ENCODE measurements at regions not wholly inside any gene's neighbourhood (a gene's known extent, or its start where the extent isn't known, plus 50 kb on each side); places are given as distances from the start of the nearest gene placed in this dataset.
A peak's percentile ranks its signal among the peaks of the same experiment; 100 is the strongest.

DNA sequence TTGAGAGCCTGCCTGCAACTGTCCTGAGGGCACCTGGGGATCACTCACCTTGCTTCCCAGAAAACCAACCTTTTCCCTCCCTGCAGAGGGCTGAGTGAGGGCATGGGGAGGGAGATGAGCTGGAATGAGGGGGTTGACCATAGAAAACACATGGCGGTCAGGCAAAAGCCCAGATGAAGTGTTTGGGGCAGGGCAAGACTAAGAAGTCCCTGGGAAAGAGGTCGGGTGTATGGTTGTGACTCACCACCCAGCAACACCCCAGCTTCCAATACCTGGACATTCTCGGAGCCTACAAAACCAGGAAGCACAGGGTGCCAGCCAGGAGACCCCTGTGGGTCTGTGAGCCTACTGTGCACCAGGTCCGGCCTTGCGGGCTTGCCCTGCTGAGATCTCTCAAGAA, 95.3 kb upstream of the ATP2B2 start:
- no peak overlapping the region for H2BK5ac ChIP-seq (ENCODE audit: low read length)
- WGBS, 2 donors (ENCODE audit: extremely low coverage in 2 of 2, insufficient read length in 2 of 2, insufficient replicate concordance in 1 of 2): no CpG with 5 or more reads among the region's 5 CpGs
- H4K91ac ChIP-seq (ENCODE audit: low read depth, low read length, poor library complexity): no peak overlapping the region
- DNase-seq (ENCODE audit: low spot score): no peak
- H3K9me3 ChIP-seq (replicated peaks in 1 of 2; ENCODE audit: control insufficient read depth in 2 of 2, insufficient read depth in 1 of 2, low read depth in 1 of 2, low read length in 2 of 2): peaks cover 0 to 2% of the 10 kb centered on the region in 2 donors
- no peak overlapping the region for H4K8ac ChIP-seq (ENCODE audit: low read depth, low read length)
- H3K9ac ChIP-seq (ENCODE audit: low read depth, low read length, poor library complexity): no peak overlapping the region
- H2BK120ac ChIP-seq (ENCODE audit: low read depth, low read length): no peak overlapping the region
- H3K23ac ChIP-seq (ENCODE audit: low read depth, low read length, poor library complexity): no peak overlapping the region
- peaks cover 0 to 8% of the 10 kb centered on the region in 2 donors for H3K4me1 ChIP-seq (ENCODE audit: control insufficient read depth in 2 of 2, insufficient read depth in 1 of 2, low read depth in 1 of 2, low read length in 2 of 2)
- no peak overlapping the region for H3K18ac ChIP-seq (ENCODE audit: low read length)
- no peak overlapping the region for H2AK5ac ChIP-seq (ENCODE audit: low read depth, low read length)
- no peak overlapping the region for H2BK15ac ChIP-seq (ENCODE audit: low read length)
- H3K36me3 ChIP-seq (replicated peaks in 1 of 2; ENCODE audit: control insufficient read depth in 2 of 2, insufficient read depth in 2 of 2, low read length in 2 of 2): no peaks in the 10 kb centered on the region
- no peak overlapping the region for H3K14ac ChIP-seq (ENCODE audit: low read length)
- H3K27me3 ChIP-seq (ENCODE audit: control insufficient read depth in 3 of 3, insufficient read depth in 3 of 3, low read depth in 1 of 3, low read length in 3 of 3): peaks cover 0 to 10% (median 3%) of the 10 kb centered on the region in 3 experiments
- no peak overlapping the region for H3K4ac ChIP-seq (ENCODE audit: low read length)
- H3K27ac ChIP-seq (replicated peaks; ENCODE audit: low read length): no peak overlapping the region
- no peak overlapping the region for H3K4me2 ChIP-seq (ENCODE audit: insufficient read depth, low read length, poor library complexity, severe bottlenecking)
- no peak overlapping the region for H2AFZ ChIP-seq (ENCODE audit: low read length)
- H2BK12ac ChIP-seq (ENCODE audit: low read length): no peak overlapping the region
- peaks cover 5% of the 10 kb centered on the region for H3K79me1 ChIP-seq (ENCODE audit: low read depth, low read length)
- H3K4me3 ChIP-seq (ENCODE audit: low read length in 2 of 2): no peak overlapping the region

DNA sequence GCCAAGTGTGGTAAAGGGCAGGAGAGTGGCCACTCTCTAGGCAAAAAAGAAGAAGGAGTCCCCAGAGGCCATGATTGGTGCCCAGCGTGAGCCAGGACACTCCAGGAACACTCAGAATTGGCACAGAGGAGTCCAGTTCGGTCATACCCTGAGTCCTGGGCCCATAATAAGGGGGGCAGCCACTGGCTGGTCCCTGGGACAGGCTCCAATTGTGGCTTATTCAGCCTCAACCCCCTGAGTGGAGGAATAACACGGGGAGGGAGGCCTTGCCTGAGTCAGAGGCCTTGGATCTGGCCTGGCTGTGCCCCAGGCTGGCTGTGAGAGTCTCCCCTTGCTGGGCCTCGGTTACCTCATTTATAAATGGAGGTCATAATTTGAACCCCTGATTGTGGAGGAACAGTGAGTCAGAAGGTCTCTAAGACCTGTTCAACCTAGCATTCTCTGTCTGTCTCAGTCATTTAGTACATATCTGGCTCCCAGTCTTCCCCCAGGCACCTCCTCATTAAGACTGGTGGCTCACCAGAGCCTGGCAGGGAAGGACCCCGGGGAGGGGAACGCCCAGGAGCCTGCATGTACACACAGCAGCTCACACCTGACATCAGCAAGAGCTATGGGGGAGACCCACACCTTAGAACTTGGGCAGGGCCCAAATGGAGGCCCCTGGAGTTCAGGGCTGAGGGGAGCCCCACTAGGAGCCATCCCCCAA, 95.9 kb upstream of the ATP2B2 start:
- no peak overlapping the region for H2AK5ac ChIP-seq (ENCODE audit: low read depth, low read length)
- no peak overlapping the region for H3K4ac ChIP-seq (ENCODE audit: low read length)
- H3K4me3 ChIP-seq (ENCODE audit: low read length in 2 of 2): no peak overlapping the region
- H3K9me3 ChIP-seq (replicated peaks in 1 of 2; ENCODE audit: control insufficient read depth in 2 of 2, insufficient read depth in 1 of 2, low read depth in 1 of 2, low read length in 2 of 2): peaks cover 0 to 2% of the 10 kb centered on the region in 2 donors
- H3K4me2 ChIP-seq (ENCODE audit: insufficient read depth, low read length, poor library complexity, severe bottlenecking): no peak overlapping the region
- H3K9ac ChIP-seq (ENCODE audit: low read depth, low read length, poor library complexity): no peak overlapping the region
- no peaks in the 10 kb centered on the region for H3K36me3 ChIP-seq (replicated peaks in 1 of 2; ENCODE audit: control insufficient read depth in 2 of 2, insufficient read depth in 2 of 2, low read length in 2 of 2)
- H2AFZ ChIP-seq (ENCODE audit: low read length): no peak overlapping the region
- H3K14ac ChIP-seq (ENCODE audit: low read length): no peak overlapping the region
- H3K23ac ChIP-seq (ENCODE audit: low read depth, low read length, poor library complexity): no peak overlapping the region
- H2BK5ac ChIP-seq (ENCODE audit: low read length): no peak overlapping the region
- H2BK15ac ChIP-seq (ENCODE audit: low read length): no peak overlapping the region
- H3K4me1 ChIP-seq (ENCODE audit: control insufficient read depth in 2 of 2, insufficient read depth in 1 of 2, low read depth in 1 of 2, low read length in 2 of 2): peaks cover 0 to 8% of the 10 kb centered on the region in 2 donors
- H3K79me1 ChIP-seq (ENCODE audit: low read depth, low read length): peaks cover 5% of the 10 kb centered on the region
- DNase-seq (ENCODE audit: low spot score): no peak
- no peak overlapping the region for H2BK12ac ChIP-seq (ENCODE audit: low read length)
- no peak overlapping the region for H2BK120ac ChIP-seq (ENCODE audit: low read depth, low read length)
- no CpG with 5 or more reads among the region's 6 CpGs for WGBS, 2 donors (ENCODE audit: extremely low coverage in 2 of 2, insufficient read length in 2 of 2, insufficient replicate concordance in 1 of 2)
- H3K18ac ChIP-seq (ENCODE audit: low read length): no peak overlapping the region
- no peak overlapping the region for H4K91ac ChIP-seq (ENCODE audit: low read depth, low read length, poor library complexity)
- peaks cover 0 to 10% (median 3%) of the 10 kb centered on the region in 3 experiments for H3K27me3 ChIP-seq (ENCODE audit: control insufficient read depth in 3 of 3, insufficient read depth in 3 of 3, low read depth in 1 of 3, low read length in 3 of 3)
- no peak overlapping the region for H3K27ac ChIP-seq (replicated peaks; ENCODE audit: low read length)
- H4K8ac ChIP-seq (ENCODE audit: low read depth, low read length): no peak overlapping the region

DNA sequence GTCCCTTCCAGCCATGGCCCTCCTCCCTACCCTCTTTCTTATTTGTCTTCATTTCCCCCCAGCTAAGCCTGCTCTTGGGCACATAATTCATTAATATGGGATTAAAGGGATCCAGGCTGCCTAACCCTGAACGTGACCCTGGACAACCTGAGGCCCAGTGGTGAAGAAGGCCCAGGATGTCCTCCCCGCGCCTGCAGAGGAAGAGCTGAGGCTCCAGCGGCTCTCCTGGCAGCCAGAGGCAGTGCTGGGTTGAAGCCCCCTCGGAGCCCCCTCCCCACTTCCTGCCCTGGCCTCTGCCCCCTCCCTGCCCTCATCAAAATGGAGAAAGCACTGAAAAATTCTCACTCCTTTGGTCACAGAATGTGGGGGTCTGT, 96.5 kb upstream of the ATP2B2 start:
- no peak overlapping the region for H3K4ac ChIP-seq (ENCODE audit: low read length)
- H3K4me3 ChIP-seq (ENCODE audit: low read length in 2 of 2): no peak overlapping the region
- H3K9me3 ChIP-seq (replicated peaks in 1 of 2; ENCODE audit: control insufficient read depth in 2 of 2, insufficient read depth in 1 of 2, low read depth in 1 of 2, low read length in 2 of 2): peaks cover 0 to 2% of the 10 kb centered on the region in 2 donors
- H2AFZ ChIP-seq (ENCODE audit: low read length): no peak overlapping the region
- no peak overlapping the region for H2BK15ac ChIP-seq (ENCODE audit: low read length)
- no peak overlapping the region for H2BK12ac ChIP-seq (ENCODE audit: low read length)
- WGBS, 2 donors (ENCODE audit: extremely low coverage in 2 of 2, insufficient read length in 2 of 2, insufficient replicate concordance in 1 of 2): no CpG with 5 or more reads among the region's 5 CpGs
- H2BK120ac ChIP-seq (ENCODE audit: low read depth, low read length): no peak overlapping the region
- H4K91ac ChIP-seq (ENCODE audit: low read depth, low read length, poor library complexity): no peak overlapping the region
- no peaks in the 10 kb centered on the region for H3K36me3 ChIP-seq (replicated peaks in 1 of 2; ENCODE audit: control insufficient read depth in 2 of 2, insufficient read depth in 2 of 2, low read length in 2 of 2)
- H3K9ac ChIP-seq (ENCODE audit: low read depth, low read length, poor library complexity): no peak overlapping the region
- peaks cover 0 to 8% of the 10 kb centered on the region in 2 donors for H3K4me1 ChIP-seq (ENCODE audit: control insufficient read depth in 2 of 2, insufficient read depth in 1 of 2, low read depth in 1 of 2, low read length in 2 of 2)
- no peak for DNase-seq (ENCODE audit: low spot score)
- peaks cover 0 to 10% (median 3%) of the 10 kb centered on the region in 3 experiments for H3K27me3 ChIP-seq (ENCODE audit: control insufficient read depth in 3 of 3, insufficient read depth in 3 of 3, low read depth in 1 of 3, low read length in 3 of 3)
- peaks cover 4% of the 10 kb centered on the region for H3K79me1 ChIP-seq (ENCODE audit: low read depth, low read length)
- no peak overlapping the region for H3K27ac ChIP-seq (replicated peaks; ENCODE audit: low read length)
- no peak overlapping the region for H4K8ac ChIP-seq (ENCODE audit: low read depth, low read length)
- no peak overlapping the region for H3K23ac ChIP-seq (ENCODE audit: low read depth, low read length, poor library complexity)
- no peak overlapping the region for H2BK5ac ChIP-seq (ENCODE audit: low read length)
- H3K18ac ChIP-seq (ENCODE audit: low read length): no peak overlapping the region
- H3K4me2 ChIP-seq (ENCODE audit: insufficient read depth, low read length, poor library complexity, severe bottlenecking): no peak overlapping the region
- no peak overlapping the region for H3K14ac ChIP-seq (ENCODE audit: low read length)
- no peak overlapping the region for H2AK5ac ChIP-seq (ENCODE audit: low read depth, low read length)

DNA sequence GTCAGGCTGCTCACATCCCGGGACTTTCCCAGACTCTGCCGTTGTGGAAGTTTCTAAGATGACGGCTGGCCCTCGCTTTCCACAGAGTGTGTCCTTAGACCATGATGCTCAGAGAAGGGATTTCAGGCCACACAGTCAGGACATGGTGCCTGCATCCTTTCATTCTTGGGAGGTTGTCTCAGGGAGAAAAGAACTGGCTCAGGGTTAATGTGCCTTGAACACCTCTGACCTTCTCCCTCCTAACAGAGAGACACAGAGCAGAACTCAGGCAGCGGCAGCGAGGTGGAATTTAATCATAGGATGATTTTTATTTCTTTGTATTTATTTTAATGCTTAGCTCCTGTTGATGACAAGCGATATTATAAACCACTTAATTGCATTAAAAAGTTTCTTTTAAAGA, 96.9 kb upstream of the ATP2B2 start:
- H3K27me3 ChIP-seq (ENCODE audit: control insufficient read depth in 3 of 3, insufficient read depth in 3 of 3, low read depth in 1 of 3, low read length in 3 of 3): peaks cover 0 to 10% (median 0%) of the 10 kb centered on the region in 3 experiments
- H2AK5ac ChIP-seq (ENCODE audit: low read depth, low read length): no peak overlapping the region
- no peak overlapping the region for H3K4ac ChIP-seq (ENCODE audit: low read length)
- no peak overlapping the region for H3K23ac ChIP-seq (ENCODE audit: low read depth, low read length, poor library complexity)
- H4K91ac ChIP-seq (ENCODE audit: low read depth, low read length, poor library complexity): no peak overlapping the region
- H3K14ac ChIP-seq (ENCODE audit: low read length): no peak overlapping the region
- no peak overlapping the region for H2AFZ ChIP-seq (ENCODE audit: low read length)
- peak; percentile 29 for DNase-seq (ENCODE audit: low spot score)
- H3K4me3 ChIP-seq (ENCODE audit: low read length in 2 of 2): no peak overlapping the region
- no peak overlapping the region for H2BK12ac ChIP-seq (ENCODE audit: low read length)
- H2BK15ac ChIP-seq (ENCODE audit: low read length): no peak overlapping the region
- H3K4me1 ChIP-seq (ENCODE audit: control insufficient read depth in 2 of 2, insufficient read depth in 1 of 2, low read depth in 1 of 2, low read length in 2 of 2): peaks cover 0 to 8% of the 10 kb centered on the region in 2 donors
- no peak overlapping the region for H3K18ac ChIP-seq (ENCODE audit: low read length)
- H2BK5ac ChIP-seq (ENCODE audit: low read length): no peak overlapping the region
- H2BK120ac ChIP-seq (ENCODE audit: low read depth, low read length): no peak overlapping the region
- no peaks in the 10 kb centered on the region for H3K79me1 ChIP-seq (ENCODE audit: low read depth, low read length)
- H3K36me3 ChIP-seq (replicated peaks in 1 of 2; ENCODE audit: control insufficient read depth in 2 of 2, insufficient read depth in 2 of 2, low read length in 2 of 2): no peaks in the 10 kb centered on the region
- H3K9ac ChIP-seq (ENCODE audit: low read depth, low read length, poor library complexity): no peak overlapping the region
- no peak overlapping the region for H3K27ac ChIP-seq (replicated peaks; ENCODE audit: low read length)
- WGBS, 2 donors (ENCODE audit: extremely low coverage in 2 of 2, insufficient read length in 2 of 2, insufficient replicate concordance in 1 of 2): no CpG with 5 or more reads among the region's 7 CpGs
- no peak overlapping the region for H3K4me2 ChIP-seq (ENCODE audit: insufficient read depth, low read length, poor library complexity, severe bottlenecking)
- no peak overlapping the region for H4K8ac ChIP-seq (ENCODE audit: low read depth, low read length)
- no peaks in the 10 kb centered on the region for H3K9me3 ChIP-seq (replicated peaks in 1 of 2; ENCODE audit: control insufficient read depth in 2 of 2, insufficient read depth in 1 of 2, low read depth in 1 of 2, low read length in 2 of 2)
